Activated CD8-positive, alpha-beta T cell treated with anti-CD3 and anti-CD28 coated beads for 36 hours (primary cell): ENCODE measurements at regions not wholly inside any gene's neighbourhood (a gene's known extent, or its start where the extent isn't known, plus 50 kb on each side); places are given as distances from the start of the nearest gene placed in this dataset.

Source experiments
- ATAC-seq: fragments of 200-7000 bp; cut with Tn5 transposase; one replicate; pipeline ENCODE4 v1.10.0; 2021; ENCODE audit warnings: mild to moderate bottlenecking, moderate library complexity
- CTCF ChIA-PET: fragments of 350-600 bp; sonication (Branson Sonifier 250); formaldehyde crosslinking; loops from one replicate; lab custom pipeline; 2021; ENCODE audit warnings: antibody characterized with exemption; lab: Charles Lee
- POLR2A ChIA-PET: fragments of 350-600 bp; sonication (Branson Sonifier 250); formaldehyde crosslinking; loops from one replicate; lab custom pipeline; 2021; ENCODE audit warnings: antibody characterized with exemption; lab: Charles Lee
- DNase-seq: peaks from one replicate; pipeline ENCODE4 v3.0.0-alpha.2; 2020
- H3K27ac Mint-ChIP-seq: one replicate; pipeline ENCODE4 v1.8.0; 2021; ENCODE audit warnings: mild to moderate bottlenecking, mixed read lengths
- H3K27me3 Mint-ChIP-seq: one replicate; pipeline ENCODE4 v1.8.0; 2021; ENCODE audit warnings: mixed read lengths
- H3K36me3 Mint-ChIP-seq: one replicate; pipeline ENCODE4 v1.8.0; 2021; ENCODE audit warnings: low read depth, mixed read lengths
- H3K4me1 Mint-ChIP-seq: one replicate; pipeline ENCODE4 v1.8.0; 2021; ENCODE audit warnings: low read depth, mixed read lengths
- H3K4me3 Mint-ChIP-seq: one replicate; pipeline ENCODE4 v1.8.0; 2021; ENCODE audit warnings: mild to moderate bottlenecking, moderate library complexity, mixed read lengths
- H3K9me3 Mint-ChIP-seq: one replicate; pipeline ENCODE4 v1.8.0; 2021; ENCODE audit warnings: mixed read lengths
- intact Hi-C: fragments of 100-400 bp; cut with micrococcal nuclease; formaldehyde crosslinking; loops from one replicate; pipeline ENCODE4 v1.10.0; 2022
- TF ChIP-seq, protein P1 (sequence below): fragments of 200-600 bp; IDR thresholded peaks from one replicate; pipeline ENCODE4 v1.8.0; 2022; ENCODE audit warnings: antibody characterized with exemption, mild to moderate bottlenecking

- Mint-ChIP-seq H3K9me3 (peaks cover 2% of the 10 kb centered on the region), H3K27ac (no peak overlapping the region), H3K4me1 (no peaks in the 10 kb centered on the region), H3K27me3 (no peaks in the 10 kb centered on the region), H3K4me3 (no peak overlapping the region), H3K36me3 (peaks cover 2% of the 10 kb centered on the region)
- intact Hi-C loops: no loop called here
- TF ChIP-seq, protein P1, sequence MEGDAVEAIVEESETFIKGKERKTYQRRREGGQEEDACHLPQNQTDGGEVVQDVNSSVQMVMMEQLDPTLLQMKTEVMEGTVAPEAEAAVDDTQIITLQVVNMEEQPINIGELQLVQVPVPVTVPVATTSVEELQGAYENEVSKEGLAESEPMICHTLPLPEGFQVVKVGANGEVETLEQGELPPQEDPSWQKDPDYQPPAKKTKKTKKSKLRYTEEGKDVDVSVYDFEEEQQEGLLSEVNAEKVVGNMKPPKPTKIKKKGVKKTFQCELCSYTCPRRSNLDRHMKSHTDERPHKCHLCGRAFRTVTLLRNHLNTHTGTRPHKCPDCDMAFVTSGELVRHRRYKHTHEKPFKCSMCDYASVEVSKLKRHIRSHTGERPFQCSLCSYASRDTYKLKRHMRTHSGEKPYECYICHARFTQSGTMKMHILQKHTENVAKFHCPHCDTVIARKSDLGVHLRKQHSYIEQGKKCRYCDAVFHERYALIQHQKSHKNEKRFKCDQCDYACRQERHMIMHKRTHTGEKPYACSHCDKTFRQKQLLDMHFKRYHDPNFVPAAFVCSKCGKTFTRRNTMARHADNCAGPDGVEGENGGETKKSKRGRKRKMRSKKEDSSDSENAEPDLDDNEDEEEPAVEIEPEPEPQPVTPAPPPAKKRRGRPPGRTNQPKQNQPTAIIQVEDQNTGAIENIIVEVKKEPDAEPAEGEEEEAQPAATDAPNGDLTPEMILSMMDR: no peak
- CTCF ChIA-PET: no interaction called here
- POLR2A ChIA-PET: no interaction called here
- no peak for DNase-seq
- no peak for ATAC-seq
These were observed 272.2 kb downstream of the OSR1 start for GRCh38 chr2:19086231-19086651.

- ChIA-PET POLR2A (no interaction called here), CTCF (no interaction called here)
- peaks cover 4% of the 10 kb centered on the region for H3K36me3 Mint-ChIP-seq
- H3K9me3 Mint-ChIP-seq: peaks cover 1% of the 10 kb centered on the region
- intact Hi-C loops: no loop called here
- no peak overlapping the region for H3K27ac Mint-ChIP-seq
- H3K4me1 Mint-ChIP-seq: no peaks in the 10 kb centered on the region
- ATAC-seq: no peak
- H3K4me3 Mint-ChIP-seq: no peak overlapping the region
- no peaks in the 10 kb centered on the region for H3K27me3 Mint-ChIP-seq
- TF ChIP-seq, protein P1: no peak
- no peak for DNase-seq
These were observed 279.7 kb downstream of the OSR1 start for GRCh38 chr2:19078709-19079108.

- ChIA-PET POLR2A (no interaction called here), CTCF (no interaction called here)
- intact Hi-C loops: no loop called here
- no peaks in the 10 kb centered on the region for H3K27me3 Mint-ChIP-seq
- no peaks in the 10 kb centered on the region for H3K9me3 Mint-ChIP-seq
- H3K4me1 Mint-ChIP-seq: no peaks in the 10 kb centered on the region
- peaks cover 2% of the 10 kb centered on the region for H3K36me3 Mint-ChIP-seq
- DNase-seq: no peak
- no peak overlapping the region for H3K27ac Mint-ChIP-seq
- ATAC-seq: no peak
- TF ChIP-seq, protein P1: no peak
- no peak overlapping the region for H3K4me3 Mint-ChIP-seq
These were observed 284.9 kb downstream of the OSR1 start for GRCh38 chr2:19073522-19073921.

- H3K4me1 Mint-ChIP-seq: no peaks in the 10 kb centered on the region
- POLR2A ChIA-PET: no interaction called here
- TF ChIP-seq, protein P1: no peak
- peaks cover 2% of the 10 kb centered on the region for H3K36me3 Mint-ChIP-seq
- CTCF ChIA-PET: no interaction called here
- intact Hi-C loops: no loop called here
- H3K4me3 Mint-ChIP-seq: no peak overlapping the region
- ATAC-seq: no peak
- DNase-seq: no peak
- no peaks in the 10 kb centered on the region for H3K27me3 Mint-ChIP-seq
- no peaks in the 10 kb centered on the region for H3K9me3 Mint-ChIP-seq
- H3K27ac Mint-ChIP-seq: no peak overlapping the region
These were observed 286.3 kb downstream of the OSR1 start for GRCh38 chr2:19072161-19072560.

- ATAC-seq (no peak), DNase-seq (no peak)
- intact Hi-C loops: no loop called here
- H3K9me3 Mint-ChIP-seq: no peaks in the 10 kb centered on the region
- H3K36me3 Mint-ChIP-seq: no peaks in the 10 kb centered on the region
- H3K4me1 Mint-ChIP-seq: no peaks in the 10 kb centered on the region
- H3K27me3 Mint-ChIP-seq: no peaks in the 10 kb centered on the region
- no peak overlapping the region for H3K27ac Mint-ChIP-seq
- ChIA-PET POLR2A (interaction anchor here (0.7 kb wide), 1 partner anchor 810 kb away, joined by 3 read pairs; no protein-coding TSS in a partner anchor), CTCF (no interaction called here)
- TF ChIP-seq, protein P1: no peak
- H3K4me3 Mint-ChIP-seq: no peak overlapping the region
These were observed 287.5 kb downstream of the OSR1 start for GRCh38 chr2:19070886-19071285.
